Stimulated activated memory B cell treated with anti-CD40 and anti-IgM and Interleukin-4, amounts not matched to agents 10 μg/mL and 1 μg/mL and 100 μg/mL, for 72 hours (primary cell): ENCODE measurements at regions not wholly inside any gene's neighbourhood (a gene's known extent, or its start where the extent isn't known, plus 50 kb on each side); places are given as distances from the start of the nearest gene placed in this dataset.
A peak's percentile ranks its signal among the peaks of the same experiment; 100 is the strongest.

Source experiments
- ATAC-seq: fragments of 150-1000 bp; cut with Tn5 transposase; 2 replicates; pipeline ENCODE4 v1.10.0; 2021
- H3K27ac Mint-ChIP-seq: one replicate; pipeline ENCODE4 v1.8.0; 2022; ENCODE audit warnings: mild to moderate bottlenecking, mixed read lengths
- H3K27me3 Mint-ChIP-seq: one replicate; pipeline ENCODE4 v1.8.0; 2022; ENCODE audit warnings: mixed read lengths
- H3K36me3 Mint-ChIP-seq: one replicate; pipeline ENCODE4 v1.8.0; 2022; ENCODE audit warnings: mixed read lengths
- H3K4me1 Mint-ChIP-seq: one replicate; pipeline ENCODE4 v1.8.0; 2022; ENCODE audit warnings: mixed read lengths
- H3K4me3 Mint-ChIP-seq: one replicate; pipeline ENCODE4 v1.8.0; 2022; ENCODE audit warnings: mild to moderate bottlenecking, moderate library complexity, mixed read lengths
- H3K9me3 Mint-ChIP-seq: one replicate; pipeline ENCODE4 v1.8.0; 2022; ENCODE audit warnings: mixed read lengths

DNA sequence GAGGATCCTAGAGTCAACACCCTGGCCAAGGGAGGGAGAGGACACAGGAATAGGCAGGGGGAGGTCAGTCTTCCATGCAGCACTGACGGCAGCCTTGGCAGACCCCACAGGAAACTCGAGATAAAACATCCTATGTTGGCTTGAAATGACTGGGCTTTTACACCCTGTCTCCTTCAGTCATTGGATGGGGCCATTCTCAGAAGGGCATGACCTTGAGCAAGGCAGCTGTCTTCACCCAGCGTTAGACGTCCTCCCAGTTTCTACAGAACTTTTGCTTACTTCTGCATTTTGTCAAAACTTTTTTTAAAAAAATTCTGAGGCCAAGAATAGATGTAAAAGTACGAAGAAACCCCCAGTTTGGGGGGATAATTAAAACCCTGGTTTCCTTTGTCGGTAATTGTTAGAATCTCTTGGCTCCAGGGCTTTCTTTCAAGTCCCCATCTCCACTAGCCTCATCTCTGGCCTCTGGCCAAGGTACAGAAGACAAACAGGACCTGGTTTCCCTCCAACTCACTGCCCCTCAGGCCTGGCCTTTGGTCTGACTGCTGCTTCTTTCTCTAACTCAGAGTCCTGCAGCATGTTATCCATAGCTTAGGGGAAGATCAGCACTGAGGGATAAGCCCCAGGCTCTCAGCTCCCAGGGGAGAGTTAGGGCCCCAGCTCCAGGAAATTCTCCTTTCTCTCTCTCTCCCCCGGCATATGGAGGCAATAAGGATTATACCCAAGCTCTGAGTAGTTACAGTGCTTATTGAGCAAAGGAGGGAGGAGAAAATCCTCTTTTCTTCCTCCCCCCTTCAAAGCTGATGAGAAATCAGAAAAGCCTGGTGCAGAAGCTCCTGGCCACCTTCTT is 51.6 kb upstream of the KCND3 start:
- H3K27ac Mint-ChIP-seq = no peak overlapping the region
- H3K36me3 Mint-ChIP-seq = no peaks in the 10 kb centered on the region
- ATAC-seq = peak; percentile 80
- H3K4me3 Mint-ChIP-seq = no peak overlapping the region
- no peaks in the 10 kb centered on the region for H3K9me3 Mint-ChIP-seq
- peaks cover 26% of the 10 kb centered on the region for H3K27me3 Mint-ChIP-seq
- peaks cover 8% of the 10 kb centered on the region for H3K4me1 Mint-ChIP-seq

DNA sequence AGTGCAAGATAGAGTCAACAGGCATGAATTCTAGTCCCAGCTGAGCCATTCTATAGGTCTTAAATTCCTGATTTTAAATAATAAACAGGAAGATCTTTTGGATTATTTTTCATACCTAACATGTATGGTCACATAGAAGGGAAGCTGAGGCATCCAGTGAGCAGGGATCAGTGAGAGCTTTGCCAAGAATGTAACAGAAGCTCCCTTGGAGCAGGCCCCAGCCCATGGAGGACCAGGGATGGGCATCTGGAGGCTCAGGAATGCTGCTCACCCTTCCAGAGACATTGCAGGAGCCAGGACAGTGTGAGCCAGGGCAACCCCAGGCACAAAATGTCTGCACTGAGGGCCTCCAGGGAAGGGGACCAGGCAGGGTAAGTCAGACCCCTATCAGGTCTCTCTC is 54.4 kb upstream of the KCND3 start:
- no peaks in the 10 kb centered on the region for H3K9me3 Mint-ChIP-seq
- no peaks in the 10 kb centered on the region for H3K36me3 Mint-ChIP-seq
- ATAC-seq = no peak
- peaks cover 8% of the 10 kb centered on the region for H3K4me1 Mint-ChIP-seq
- H3K4me3 Mint-ChIP-seq = no peak overlapping the region
- H3K27me3 Mint-ChIP-seq = peaks cover 36% of the 10 kb centered on the region
- no peak overlapping the region for H3K27ac Mint-ChIP-seq

DNA sequence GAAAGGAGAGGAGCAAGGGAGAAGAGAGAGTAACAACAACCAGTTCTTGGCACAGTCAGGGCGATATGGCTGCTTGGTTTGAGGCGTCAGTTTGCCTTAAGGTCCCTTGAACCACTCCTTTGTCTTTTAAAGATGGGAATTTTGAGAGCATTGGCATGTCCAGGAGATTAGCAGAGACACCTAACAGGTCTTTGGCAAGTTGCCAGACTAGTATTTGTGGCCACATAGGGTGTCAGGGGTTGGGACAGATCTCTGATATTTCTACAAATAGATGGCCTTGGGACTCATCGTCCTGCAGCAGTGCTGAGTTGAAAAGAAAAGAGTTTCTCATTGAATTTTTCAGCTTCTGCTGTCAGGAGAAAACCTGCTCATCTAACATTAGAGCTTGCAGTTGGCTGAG is 55.3 kb upstream of the KCND3 start:
- H3K36me3 Mint-ChIP-seq = no peaks in the 10 kb centered on the region
- no peak for ATAC-seq
- peaks cover 8% of the 10 kb centered on the region for H3K4me1 Mint-ChIP-seq
- H3K27me3 Mint-ChIP-seq = peaks cover 36% of the 10 kb centered on the region
- H3K9me3 Mint-ChIP-seq = no peaks in the 10 kb centered on the region
- no peak overlapping the region for H3K27ac Mint-ChIP-seq
- no peak overlapping the region for H3K4me3 Mint-ChIP-seq

DNA sequence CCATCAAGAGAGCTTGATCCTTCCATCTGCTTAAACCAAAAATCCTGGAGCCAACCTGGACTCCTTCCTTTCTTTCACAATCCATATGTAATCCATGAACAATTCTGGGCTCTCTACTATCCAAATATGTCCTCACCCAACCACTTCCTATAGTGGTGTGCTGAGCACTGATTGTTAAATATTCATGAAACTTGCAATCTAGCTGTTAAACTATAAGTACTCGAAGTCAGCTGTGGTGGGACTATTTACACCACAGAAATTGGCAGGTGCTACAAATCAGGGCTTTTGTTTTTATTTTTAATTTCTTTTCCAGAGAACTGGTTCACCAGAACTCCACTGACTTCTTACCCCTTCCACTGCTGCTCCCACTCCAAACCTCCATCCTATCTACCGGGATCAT is 57.2 kb upstream of the KCND3 start:
- Mint-ChIP-seq H3K27ac (no peak overlapping the region), H3K27me3 (peaks cover 49% of the 10 kb centered on the region), H3K4me3 (no peak overlapping the region), H3K9me3 (no peaks in the 10 kb centered on the region), H3K4me1 (peaks cover 3% of the 10 kb centered on the region), H3K36me3 (no peaks in the 10 kb centered on the region)
- no peak for ATAC-seq

DNA sequence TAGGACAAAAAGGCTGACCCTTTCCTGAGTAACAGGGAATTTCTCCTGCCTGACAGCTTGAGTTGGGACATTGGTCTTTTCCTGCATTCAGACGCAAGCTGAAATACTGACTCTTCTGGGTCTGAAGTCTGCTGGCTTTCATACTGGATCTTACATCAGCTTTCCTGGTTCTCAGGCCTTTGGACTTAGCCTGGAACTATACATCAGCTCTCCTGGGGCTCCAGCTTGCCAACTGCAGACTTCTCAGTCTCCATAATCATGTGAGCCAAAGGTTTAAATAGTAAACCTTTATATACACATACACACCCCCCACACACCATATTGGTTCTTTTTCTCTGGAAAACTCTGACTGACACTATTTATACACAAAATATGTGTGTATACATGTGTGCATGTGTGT is 59.0 kb upstream of the KCND3 start:
- no peak overlapping the region for H3K4me3 Mint-ChIP-seq
- no peak for ATAC-seq

DNA sequence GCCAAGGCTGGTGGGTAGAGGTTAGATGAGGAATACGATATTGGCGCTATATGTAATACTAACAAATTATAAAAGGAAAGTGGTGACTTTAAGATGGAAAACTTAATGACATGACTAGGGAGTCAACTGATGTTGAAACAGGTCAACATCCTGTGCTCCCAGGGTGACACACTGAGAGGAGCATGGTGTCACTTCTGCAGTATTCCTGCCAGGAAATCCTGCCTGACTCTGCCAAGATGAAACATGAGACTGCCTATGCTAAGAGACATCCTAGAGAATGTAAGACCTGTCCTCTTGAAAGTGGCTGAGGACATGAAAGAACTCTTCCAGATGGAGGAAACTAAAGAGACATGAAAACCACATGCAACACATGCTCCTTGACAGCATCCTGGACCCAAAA is 65.0 kb upstream of the KCND3 start:
- Mint-ChIP-seq H3K4me3 (no peak overlapping the region), H3K9me3 (no peaks in the 10 kb centered on the region), H3K27ac (no peak overlapping the region), H3K4me1 (no peaks in the 10 kb centered on the region), H3K27me3 (peaks cover 51% of the 10 kb centered on the region), H3K36me3 (no peaks in the 10 kb centered on the region)
- no peak for ATAC-seq

More for the DNA sequence above, 59.0 kb upstream of the KCND3 start:
- Mint-ChIP-seq H3K27me3 (peaks cover 40% of the 10 kb centered on the region), H3K4me1 (no peaks in the 10 kb centered on the region), H3K27ac (no peak overlapping the region), H3K9me3 (no peaks in the 10 kb centered on the region), H3K36me3 (no peaks in the 10 kb centered on the region)

DNA sequence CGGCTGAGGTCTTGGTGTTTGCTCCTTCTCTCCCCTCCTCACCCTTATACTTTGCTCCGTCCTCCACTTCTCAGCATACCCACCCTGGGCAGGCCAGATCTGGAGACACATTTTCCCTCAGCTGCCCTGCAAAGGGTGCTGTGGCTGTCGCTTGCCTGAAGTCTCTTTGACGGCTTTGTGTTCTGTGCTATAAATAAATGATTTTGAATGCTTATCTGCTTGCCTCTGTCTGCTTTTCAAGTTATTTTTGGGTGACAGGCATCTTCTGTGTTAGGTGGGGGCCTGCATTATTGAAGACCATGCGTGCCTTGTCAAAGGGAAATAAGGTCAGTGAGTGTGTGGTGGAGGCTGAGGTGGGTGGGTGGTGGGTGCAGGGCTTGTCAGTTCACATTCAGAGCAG is 66.9 kb upstream of the KCND3 start:
- ATAC-seq = no peak
- Mint-ChIP-seq H3K4me3 (no peak overlapping the region), H3K9me3 (no peaks in the 10 kb centered on the region), H3K27me3 (peaks cover 45% of the 10 kb centered on the region), H3K36me3 (no peaks in the 10 kb centered on the region), H3K4me1 (peaks cover 12% of the 10 kb centered on the region), H3K27ac (no peak overlapping the region)

DNA sequence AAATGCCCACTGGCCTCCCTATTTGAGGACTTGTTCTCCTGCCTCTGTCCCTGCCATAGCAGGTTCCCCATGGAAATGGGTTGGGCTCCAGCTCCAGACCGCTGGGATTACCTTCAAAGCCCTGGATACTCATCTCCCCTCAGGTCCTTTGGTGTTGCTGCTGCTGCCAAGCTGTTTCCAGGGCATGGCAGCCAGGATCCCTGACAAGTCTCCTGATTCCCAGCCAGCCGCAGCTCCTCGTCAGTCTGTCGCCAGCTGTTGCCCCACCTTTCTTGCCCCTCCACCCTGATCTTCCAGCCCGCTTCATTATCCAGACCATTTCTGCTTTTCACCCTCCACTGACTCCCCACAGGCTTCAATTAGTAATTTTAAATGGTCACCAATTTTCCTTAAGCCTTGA is 68.3 kb upstream of the KCND3 start:
- no peak for ATAC-seq
- H3K36me3 Mint-ChIP-seq = no peaks in the 10 kb centered on the region
- peaks cover 55% of the 10 kb centered on the region for H3K27me3 Mint-ChIP-seq
- no peak overlapping the region for H3K27ac Mint-ChIP-seq
- peaks cover 19% of the 10 kb centered on the region for H3K4me1 Mint-ChIP-seq
- H3K9me3 Mint-ChIP-seq = no peaks in the 10 kb centered on the region
- no peak overlapping the region for H3K4me3 Mint-ChIP-seq

DNA sequence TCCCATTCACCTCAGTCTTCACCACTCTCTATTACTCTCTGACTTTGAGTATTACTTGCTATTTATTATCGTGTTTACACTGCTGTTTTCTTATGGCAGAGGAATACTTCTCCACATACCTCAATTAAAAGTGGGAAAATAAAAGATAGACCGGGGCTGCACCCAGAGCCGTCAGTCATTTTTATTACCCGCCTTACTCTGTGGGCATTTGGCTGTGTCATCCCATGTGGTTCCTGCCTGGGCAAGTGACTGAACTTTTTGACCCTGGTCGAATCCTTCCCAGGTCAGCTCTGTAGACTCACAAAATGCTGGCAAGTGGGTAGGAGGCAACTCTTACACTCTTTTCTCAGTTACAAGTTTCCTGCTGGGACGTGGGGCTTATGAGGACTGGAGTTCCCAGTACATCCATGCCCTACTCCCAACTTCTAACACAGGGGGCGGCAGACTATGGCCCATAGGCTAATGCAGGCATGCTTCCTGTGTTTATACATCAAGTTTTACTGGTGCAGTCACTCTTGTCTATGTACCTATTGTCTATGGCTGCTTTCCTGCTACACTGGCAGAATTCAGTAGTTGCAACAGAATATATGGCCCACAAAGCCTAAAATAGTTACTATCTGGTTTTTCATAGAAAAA is 69.5 kb upstream of the KCND3 start:
- H3K4me3 Mint-ChIP-seq = no peak overlapping the region
- peaks cover 51% of the 10 kb centered on the region for H3K27me3 Mint-ChIP-seq
- H3K27ac Mint-ChIP-seq = no peak overlapping the region
- H3K9me3 Mint-ChIP-seq = no peaks in the 10 kb centered on the region
- peaks cover 23% of the 10 kb centered on the region for H3K4me1 Mint-ChIP-seq
- no peaks in the 10 kb centered on the region for H3K36me3 Mint-ChIP-seq
- ATAC-seq = no peak

DNA sequence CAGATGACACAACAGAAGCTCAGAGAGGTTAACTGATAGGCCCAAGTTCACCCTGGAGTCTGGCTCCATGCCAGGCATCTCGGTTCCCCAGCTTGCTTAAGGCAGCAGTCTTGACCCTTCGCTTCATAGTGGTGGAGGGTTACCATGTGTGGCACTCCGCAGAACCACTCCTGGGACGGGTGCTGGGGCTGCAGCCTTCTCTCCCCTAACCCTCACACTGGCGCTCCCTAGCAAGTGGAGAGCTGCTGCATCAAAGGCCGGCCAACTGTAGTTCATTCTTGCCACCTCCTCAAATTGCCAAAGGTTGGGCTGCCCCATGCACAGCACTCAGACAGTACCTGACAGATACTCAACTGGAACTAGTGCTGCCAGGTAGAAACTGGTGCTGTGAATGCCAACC is 70.2 kb upstream of the KCND3 start:
- Mint-ChIP-seq H3K27me3 (peaks cover 47% of the 10 kb centered on the region), H3K36me3 (no peaks in the 10 kb centered on the region), H3K9me3 (no peaks in the 10 kb centered on the region), H3K4me1 (peaks cover 30% of the 10 kb centered on the region), H3K4me3 (no peak overlapping the region), H3K27ac (no peak overlapping the region)
- no peak for ATAC-seq

DNA sequence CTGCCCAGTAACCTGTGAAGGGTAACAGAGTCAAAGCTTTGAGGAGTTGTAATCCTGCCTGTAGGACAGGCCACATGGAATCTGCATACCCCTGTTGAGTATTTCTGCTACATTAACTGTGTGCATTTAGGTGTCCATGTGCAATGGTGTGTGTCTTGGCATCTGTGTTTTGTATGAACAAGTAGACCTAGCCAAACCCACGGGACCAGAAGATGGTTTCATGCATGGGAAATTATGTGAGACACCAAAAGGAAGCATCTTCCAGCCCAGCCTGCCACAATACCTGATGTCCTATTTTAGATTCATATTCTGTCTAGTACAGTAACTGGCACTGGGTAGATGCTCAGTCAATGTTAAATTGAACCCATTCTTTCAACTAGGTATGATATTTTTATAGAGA is 70.8 kb upstream of the KCND3 start:
- H3K4me3 Mint-ChIP-seq = no peak overlapping the region
- H3K4me1 Mint-ChIP-seq = peaks cover 31% of the 10 kb centered on the region
- ATAC-seq = peak; percentile 40
- H3K27ac Mint-ChIP-seq = no peak overlapping the region
- peaks cover 53% of the 10 kb centered on the region for H3K27me3 Mint-ChIP-seq
- no peaks in the 10 kb centered on the region for H3K9me3 Mint-ChIP-seq
- no peaks in the 10 kb centered on the region for H3K36me3 Mint-ChIP-seq

DNA sequence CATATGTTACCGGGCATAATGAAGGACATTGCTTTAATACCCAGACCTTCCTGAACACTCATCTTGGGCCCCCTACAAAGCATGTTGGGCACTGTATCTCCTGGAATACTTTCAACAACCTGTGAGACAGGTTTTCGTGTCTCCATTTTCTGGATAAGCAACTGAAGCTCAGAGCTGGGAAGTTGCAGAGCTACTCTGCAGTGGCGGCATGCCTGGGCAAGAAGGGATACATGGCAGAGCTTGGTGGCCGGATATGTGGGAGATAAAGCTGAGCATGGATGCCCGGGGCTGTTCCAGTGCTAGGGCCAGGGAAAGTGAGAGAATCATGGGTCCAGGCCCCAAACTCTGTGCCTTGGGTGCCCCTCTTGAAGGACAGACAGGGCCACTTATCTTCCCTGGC is 71.6 kb upstream of the KCND3 start:
- Mint-ChIP-seq H3K27ac (no peak overlapping the region), H3K4me3 (no peak overlapping the region), H3K36me3 (no peaks in the 10 kb centered on the region), H3K9me3 (no peaks in the 10 kb centered on the region), H3K27me3 (peaks cover 58% of the 10 kb centered on the region), H3K4me1 (peaks cover 31% of the 10 kb centered on the region)
- ATAC-seq = no peak

DNA sequence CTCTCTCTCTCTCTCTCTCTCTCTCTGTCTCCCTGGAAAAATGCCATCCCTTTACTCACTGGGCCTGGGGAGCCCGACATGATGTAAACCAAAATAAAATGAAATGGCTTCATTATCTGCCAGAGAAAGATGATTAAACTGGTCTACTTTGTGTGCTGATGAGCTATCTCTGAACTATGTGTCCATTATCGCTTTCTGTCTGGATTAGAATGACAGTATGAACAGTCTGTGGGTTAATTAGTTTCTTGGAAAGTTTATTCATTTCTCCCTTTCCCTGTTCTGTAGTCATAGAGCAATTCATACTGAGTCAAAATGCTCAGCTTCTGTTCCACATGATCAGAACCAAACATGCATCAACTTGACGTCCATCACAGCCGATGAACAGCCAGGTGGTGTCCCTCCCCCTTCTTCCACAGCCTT is 72.4 kb upstream of the KCND3 start:
- peaks cover 31% of the 10 kb centered on the region for H3K4me1 Mint-ChIP-seq
- no peaks in the 10 kb centered on the region for H3K9me3 Mint-ChIP-seq
- H3K27ac Mint-ChIP-seq = no peak overlapping the region
- no peaks in the 10 kb centered on the region for H3K36me3 Mint-ChIP-seq
- no peak overlapping the region for H3K4me3 Mint-ChIP-seq
- ATAC-seq = peak; percentile 28
- peaks cover 56% of the 10 kb centered on the region for H3K27me3 Mint-ChIP-seq

DNA sequence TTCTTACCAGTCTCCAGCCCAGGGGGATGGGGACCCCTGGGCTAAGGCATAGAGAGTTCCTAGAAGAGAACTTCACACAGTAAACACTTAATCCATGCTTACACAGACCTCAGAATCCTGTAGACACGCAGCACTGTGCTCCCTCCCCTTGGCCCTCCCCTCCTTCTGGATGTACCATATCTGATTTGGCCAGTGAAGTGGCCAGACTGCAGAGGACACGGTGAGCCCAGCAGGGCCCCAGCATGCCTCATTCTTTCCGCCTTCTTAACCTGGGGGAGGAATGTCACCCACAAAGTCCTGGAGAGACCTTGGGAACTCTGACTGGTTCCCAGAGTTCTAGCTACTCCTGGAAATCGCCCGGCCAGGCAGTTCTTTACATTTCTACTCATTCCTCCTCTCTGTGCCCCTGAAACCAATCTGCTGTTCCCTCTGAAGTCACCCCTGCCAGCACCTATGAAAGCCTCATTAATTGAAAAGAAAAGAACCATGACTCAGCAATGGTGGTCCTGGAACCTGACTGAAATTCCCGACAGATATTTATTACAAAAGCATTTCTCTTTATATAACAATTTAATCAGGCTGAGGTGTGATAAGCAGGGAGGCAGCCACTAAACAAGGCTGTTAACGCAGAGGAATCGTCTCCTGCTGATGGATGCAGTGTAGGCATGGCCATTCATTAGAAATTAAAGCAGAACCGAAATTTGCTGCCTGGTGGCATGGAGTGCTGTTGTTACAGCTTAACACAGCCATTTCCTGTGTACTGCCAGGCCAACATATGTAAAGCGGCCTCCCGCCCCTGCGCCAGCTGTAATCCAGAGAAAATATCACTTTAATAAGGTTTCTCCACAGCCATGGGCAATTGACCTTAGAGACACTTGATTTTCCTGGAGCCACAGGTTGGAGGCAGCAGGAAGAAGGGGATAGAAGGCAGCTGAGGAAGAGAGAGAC is 74.6 kb upstream of the KCND3 start:
- Mint-ChIP-seq H3K4me1 (peaks cover 31% of the 10 kb centered on the region), H3K36me3 (no peaks in the 10 kb centered on the region), H3K27me3 (peaks cover 47% of the 10 kb centered on the region), H3K9me3 (no peaks in the 10 kb centered on the region), H3K27ac (peak overlapping the region; percentile 39), H3K4me3 (no peak overlapping the region)
- ATAC-seq = peak; percentile 90

DNA sequence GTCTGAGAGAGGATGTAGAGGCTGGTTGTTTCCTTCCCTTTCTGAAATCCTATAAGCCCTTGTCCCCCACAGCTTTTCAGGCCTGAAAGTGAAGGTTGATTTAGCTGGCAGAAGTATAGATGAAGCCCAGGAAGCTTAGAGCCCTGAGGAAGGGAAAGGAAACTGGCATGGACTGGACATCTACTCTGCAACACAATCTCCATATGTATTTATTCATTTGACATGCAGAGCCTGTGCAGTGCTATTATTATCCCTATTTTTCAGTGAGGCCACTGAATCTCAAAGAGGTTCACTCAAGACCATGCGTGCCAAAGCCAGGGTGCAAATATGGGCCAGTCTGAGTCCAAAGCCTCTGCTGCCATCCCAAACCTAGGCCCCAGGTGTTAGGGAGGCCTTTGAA is 78.5 kb upstream of the KCND3 start:
- Mint-ChIP-seq H3K27ac (no peak overlapping the region), H3K36me3 (no peaks in the 10 kb centered on the region), H3K9me3 (peaks cover 3% of the 10 kb centered on the region), H3K27me3 (peaks cover 38% of the 10 kb centered on the region), H3K4me1 (peaks cover 12% of the 10 kb centered on the region), H3K4me3 (no peak overlapping the region)
- ATAC-seq = no peak
